Activated CD8-positive, alpha-beta T cell treated with anti-CD3 and anti-CD28 coated beads for 36 hours (primary cell): ENCODE measurements at regions not wholly inside any gene's neighbourhood (a gene's known extent, or its start where the extent isn't known, plus 50 kb on each side); places are given as distances from the start of the nearest gene placed in this dataset.

Experiments used
- ATAC-seq: fragments of 200-7000 bp; cut with Tn5 transposase; one replicate; pipeline ENCODE4 v1.10.0; 2021; ENCODE audit warnings: mild to moderate bottlenecking, moderate library complexity
- CTCF ChIA-PET: fragments of 350-600 bp; sonication (Branson Sonifier 250); formaldehyde crosslinking; loops from one replicate; lab custom pipeline; 2021; ENCODE audit warnings: antibody characterized with exemption; lab: Charles Lee
- POLR2A ChIA-PET: fragments of 350-600 bp; sonication (Branson Sonifier 250); formaldehyde crosslinking; loops from one replicate; lab custom pipeline; 2021; ENCODE audit warnings: antibody characterized with exemption; lab: Charles Lee
- DNase-seq: peaks from one replicate; pipeline ENCODE4 v3.0.0-alpha.2; 2020
- H3K27ac Mint-ChIP-seq: one replicate; pipeline ENCODE4 v1.8.0; 2021; ENCODE audit warnings: mild to moderate bottlenecking, mixed read lengths
- H3K27me3 Mint-ChIP-seq: one replicate; pipeline ENCODE4 v1.8.0; 2021; ENCODE audit warnings: mixed read lengths
- H3K36me3 Mint-ChIP-seq: one replicate; pipeline ENCODE4 v1.8.0; 2021; ENCODE audit warnings: low read depth, mixed read lengths
- H3K4me1 Mint-ChIP-seq: one replicate; pipeline ENCODE4 v1.8.0; 2021; ENCODE audit warnings: low read depth, mixed read lengths
- H3K4me3 Mint-ChIP-seq: one replicate; pipeline ENCODE4 v1.8.0; 2021; ENCODE audit warnings: mild to moderate bottlenecking, moderate library complexity, mixed read lengths
- H3K9me3 Mint-ChIP-seq: one replicate; pipeline ENCODE4 v1.8.0; 2021; ENCODE audit warnings: mixed read lengths
- intact Hi-C: fragments of 100-400 bp; cut with micrococcal nuclease; formaldehyde crosslinking; loops from one replicate; pipeline ENCODE4 v1.10.0; 2022
- TF ChIP-seq, protein P1 (sequence below): fragments of 200-600 bp; IDR thresholded peaks from one replicate; pipeline ENCODE4 v1.8.0; 2022; ENCODE audit warnings: antibody characterized with exemption, mild to moderate bottlenecking

DNA sequence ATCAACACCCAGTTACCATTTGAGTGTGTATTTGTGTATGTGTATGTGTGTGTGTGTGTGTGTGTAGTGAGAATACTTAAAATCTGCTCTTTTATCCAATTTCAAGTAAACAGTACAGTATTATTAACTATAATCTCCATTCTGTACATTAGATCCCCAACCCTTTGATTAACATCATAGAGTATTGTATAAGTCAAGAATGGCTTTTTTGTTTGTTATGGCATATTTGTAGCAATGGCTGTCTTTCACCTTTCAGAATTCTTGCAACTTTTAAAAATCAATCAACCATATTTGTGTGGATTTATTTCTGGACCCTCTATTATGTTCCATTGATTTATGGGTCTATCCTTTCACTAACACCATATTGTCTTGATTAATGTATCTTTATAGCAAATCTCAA lies 779.3 kb upstream of the MIR17HG start:
- CTCF ChIA-PET = no interaction called here
- Mint-ChIP-seq H3K4me1 (no peaks in the 10 kb centered on the region), H3K36me3 (no peaks in the 10 kb centered on the region), H3K27ac (no peak overlapping the region), H3K4me3 (no peak overlapping the region), H3K9me3 (peaks cover 18% of the 10 kb centered on the region), H3K27me3 (no peaks in the 10 kb centered on the region)
- no peak for ATAC-seq
- no peak for DNase-seq
- intact Hi-C loops = no loop called here
- TF ChIP-seq, protein P1, sequence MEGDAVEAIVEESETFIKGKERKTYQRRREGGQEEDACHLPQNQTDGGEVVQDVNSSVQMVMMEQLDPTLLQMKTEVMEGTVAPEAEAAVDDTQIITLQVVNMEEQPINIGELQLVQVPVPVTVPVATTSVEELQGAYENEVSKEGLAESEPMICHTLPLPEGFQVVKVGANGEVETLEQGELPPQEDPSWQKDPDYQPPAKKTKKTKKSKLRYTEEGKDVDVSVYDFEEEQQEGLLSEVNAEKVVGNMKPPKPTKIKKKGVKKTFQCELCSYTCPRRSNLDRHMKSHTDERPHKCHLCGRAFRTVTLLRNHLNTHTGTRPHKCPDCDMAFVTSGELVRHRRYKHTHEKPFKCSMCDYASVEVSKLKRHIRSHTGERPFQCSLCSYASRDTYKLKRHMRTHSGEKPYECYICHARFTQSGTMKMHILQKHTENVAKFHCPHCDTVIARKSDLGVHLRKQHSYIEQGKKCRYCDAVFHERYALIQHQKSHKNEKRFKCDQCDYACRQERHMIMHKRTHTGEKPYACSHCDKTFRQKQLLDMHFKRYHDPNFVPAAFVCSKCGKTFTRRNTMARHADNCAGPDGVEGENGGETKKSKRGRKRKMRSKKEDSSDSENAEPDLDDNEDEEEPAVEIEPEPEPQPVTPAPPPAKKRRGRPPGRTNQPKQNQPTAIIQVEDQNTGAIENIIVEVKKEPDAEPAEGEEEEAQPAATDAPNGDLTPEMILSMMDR = no peak
- POLR2A ChIA-PET = no interaction called here

DNA sequence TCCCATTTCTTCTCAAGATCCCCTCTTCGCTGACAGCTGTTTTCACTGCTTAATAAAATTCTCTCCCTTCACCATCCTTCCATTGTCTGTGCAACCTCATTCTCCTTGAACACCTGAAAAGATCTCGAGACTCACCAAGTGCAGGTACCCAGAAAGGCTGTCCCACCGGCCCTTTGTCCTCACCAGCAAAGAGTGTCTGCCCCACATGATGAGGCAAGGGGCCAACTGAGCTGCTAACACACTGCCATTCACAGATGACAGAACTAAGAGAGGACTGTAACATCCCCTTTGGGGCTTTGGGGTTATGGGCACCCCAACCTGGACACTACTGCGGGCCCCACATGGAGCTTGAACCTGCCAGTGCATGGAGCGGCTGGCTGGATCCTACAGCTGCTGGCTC lies 771.4 kb upstream of the MIR17HG start:
- intact Hi-C loops = no loop called here
- ATAC-seq (no peak), DNase-seq (no peak)
- TF ChIP-seq, protein P1 = no peak
- H3K9me3 Mint-ChIP-seq = peaks cover 9% of the 10 kb centered on the region
- no peaks in the 10 kb centered on the region for H3K4me1 Mint-ChIP-seq
- POLR2A ChIA-PET = no interaction called here
- no peaks in the 10 kb centered on the region for H3K27me3 Mint-ChIP-seq
- no peaks in the 10 kb centered on the region for H3K36me3 Mint-ChIP-seq
- H3K4me3 Mint-ChIP-seq = no peak overlapping the region
- no peak overlapping the region for H3K27ac Mint-ChIP-seq
- CTCF ChIA-PET = no interaction called here

DNA sequence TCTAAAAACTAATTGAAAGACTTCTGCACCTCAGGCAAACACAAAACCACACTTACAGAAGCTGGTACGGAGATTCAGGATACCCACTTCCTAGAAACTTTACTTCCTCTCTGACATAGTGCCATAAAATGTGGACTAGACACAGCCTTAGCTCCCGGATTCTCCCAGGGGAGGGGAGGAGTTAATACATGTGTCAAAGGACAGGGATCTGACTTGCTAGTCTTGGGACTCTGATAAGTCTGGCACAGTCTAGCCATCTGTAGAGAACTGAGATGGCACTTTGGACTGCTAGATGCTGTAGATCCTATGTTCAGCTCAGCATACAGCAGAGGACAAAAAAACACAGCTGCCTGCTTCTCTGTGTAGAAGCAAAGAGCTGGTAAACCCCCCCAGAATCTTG lies 769.8 kb upstream of the MIR17HG start:
- TF ChIP-seq, protein P1 = no peak
- intact Hi-C loops = no loop called here
- POLR2A ChIA-PET = no interaction called here
- Mint-ChIP-seq H3K4me1 (no peaks in the 10 kb centered on the region), H3K36me3 (no peaks in the 10 kb centered on the region), H3K27me3 (no peaks in the 10 kb centered on the region), H3K27ac (no peak overlapping the region), H3K9me3 (peaks cover 13% of the 10 kb centered on the region), H3K4me3 (no peak overlapping the region)
- ATAC-seq = no peak
- DNase-seq = no peak
- CTCF ChIA-PET = no interaction called here

DNA sequence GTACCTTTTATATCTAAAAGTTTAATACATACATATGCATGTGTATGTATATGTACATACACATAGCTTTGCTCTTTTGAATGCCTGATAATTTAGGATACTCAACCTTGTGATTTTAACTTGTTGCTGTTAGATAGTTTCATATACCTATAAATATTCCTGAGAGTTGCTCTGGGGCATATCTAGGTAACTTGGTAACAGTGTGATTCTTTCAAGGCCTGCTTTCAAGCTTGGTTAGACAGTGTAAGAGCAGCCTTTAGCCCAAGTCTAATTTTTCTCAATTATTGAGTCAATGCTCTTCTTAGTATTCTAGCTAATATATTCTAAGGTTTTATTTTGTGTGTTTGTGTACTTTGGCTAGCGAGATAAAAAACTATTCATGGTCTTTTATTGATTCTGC lies 762.1 kb upstream of the MIR17HG start:
- H3K9me3 Mint-ChIP-seq = peaks cover 18% of the 10 kb centered on the region
- H3K4me3 Mint-ChIP-seq = no peak overlapping the region
- H3K27ac Mint-ChIP-seq = no peak overlapping the region
- H3K4me1 Mint-ChIP-seq = no peaks in the 10 kb centered on the region
- no peak for ATAC-seq
- CTCF ChIA-PET = no interaction called here
- POLR2A ChIA-PET = interaction anchor here (1.2 kb wide), 1 partner anchor 38 kb away, joined by 3 read pairs; no protein-coding TSS in a partner anchor
- no peaks in the 10 kb centered on the region for H3K36me3 Mint-ChIP-seq
- DNase-seq = no peak
- intact Hi-C loops = no loop called here
- no peaks in the 10 kb centered on the region for H3K27me3 Mint-ChIP-seq
- TF ChIP-seq, protein P1 = no peak

DNA sequence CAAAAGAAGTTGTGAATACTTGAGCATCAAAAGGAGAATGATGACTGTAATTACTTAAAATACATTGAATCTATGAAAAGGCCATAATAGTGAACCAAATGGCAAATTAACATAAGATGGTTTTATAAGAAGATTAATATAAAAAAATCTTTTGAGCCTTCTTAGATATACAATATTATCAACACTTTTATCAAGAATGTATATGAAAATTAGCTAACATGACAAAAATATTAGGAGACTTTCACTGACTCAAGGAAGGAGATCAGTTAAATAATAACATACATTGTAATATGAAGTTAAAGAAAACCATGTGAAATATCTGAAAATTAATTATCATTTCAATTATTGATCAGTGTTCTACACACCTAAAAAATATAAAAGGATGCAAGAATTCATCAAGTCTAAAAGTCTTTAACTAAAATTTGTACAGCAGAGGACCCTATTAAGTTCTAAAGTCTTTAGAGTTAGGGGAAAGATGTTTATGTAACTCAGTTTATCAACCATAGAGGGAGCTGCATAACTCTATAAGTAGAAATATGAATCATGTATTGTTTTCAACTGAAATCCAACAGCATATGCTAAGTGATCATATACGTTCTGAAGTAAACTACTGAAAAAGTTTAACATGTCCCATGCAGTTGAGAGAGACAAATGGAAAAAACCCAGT lies 756.1 kb upstream of the MIR17HG start:
- ATAC-seq = no peak
- no peaks in the 10 kb centered on the region for H3K4me1 Mint-ChIP-seq
- intact Hi-C loops = no loop called here
- no peak overlapping the region for H3K4me3 Mint-ChIP-seq
- CTCF ChIA-PET = no interaction called here
- peaks cover 11% of the 10 kb centered on the region for H3K9me3 Mint-ChIP-seq
- no peak overlapping the region for H3K27ac Mint-ChIP-seq
- no peaks in the 10 kb centered on the region for H3K36me3 Mint-ChIP-seq
- H3K27me3 Mint-ChIP-seq = no peaks in the 10 kb centered on the region
- TF ChIP-seq, protein P1 = no peak
- DNase-seq = no peak
- POLR2A ChIA-PET = no interaction called here
